ENCODE measurements at regions not wholly inside any gene's neighbourhood (a gene's known extent, or its start where the extent isn't known, plus 50 kb on each side); places are given as distances from the start of the nearest gene placed in this dataset.
A peak's percentile ranks its signal among the peaks of the same experiment; 100 is the strongest.

DNA sequence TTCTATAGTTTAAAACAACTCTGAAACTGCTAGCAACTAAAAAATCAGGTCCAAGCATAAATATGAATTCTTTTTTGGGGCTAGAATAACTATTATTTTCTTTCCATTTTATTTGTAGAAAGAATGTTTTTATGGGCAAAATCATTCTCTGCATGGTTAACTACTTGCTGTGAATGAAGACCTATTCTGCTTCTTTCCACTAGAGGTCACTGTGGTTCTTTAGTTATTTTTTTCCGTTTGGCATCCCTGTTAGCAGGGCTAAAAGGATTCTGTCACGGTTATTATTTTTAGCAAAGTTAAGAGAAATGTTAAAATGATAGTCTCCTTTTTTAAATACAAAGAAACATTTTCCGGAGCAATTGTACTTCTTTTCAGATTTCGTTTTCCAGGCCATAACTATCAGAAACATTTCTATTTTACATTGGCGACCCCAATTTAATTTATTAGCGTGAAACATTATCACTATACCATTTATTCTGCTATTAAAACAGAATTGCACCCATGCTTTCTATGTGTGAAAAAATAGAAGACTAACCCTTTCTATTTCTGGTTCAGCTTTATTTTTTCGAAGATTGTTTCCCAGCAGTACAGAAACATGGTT is 404.8 kb downstream of the ATP23 start:
- TF ChIP-seq, protein P1, sequence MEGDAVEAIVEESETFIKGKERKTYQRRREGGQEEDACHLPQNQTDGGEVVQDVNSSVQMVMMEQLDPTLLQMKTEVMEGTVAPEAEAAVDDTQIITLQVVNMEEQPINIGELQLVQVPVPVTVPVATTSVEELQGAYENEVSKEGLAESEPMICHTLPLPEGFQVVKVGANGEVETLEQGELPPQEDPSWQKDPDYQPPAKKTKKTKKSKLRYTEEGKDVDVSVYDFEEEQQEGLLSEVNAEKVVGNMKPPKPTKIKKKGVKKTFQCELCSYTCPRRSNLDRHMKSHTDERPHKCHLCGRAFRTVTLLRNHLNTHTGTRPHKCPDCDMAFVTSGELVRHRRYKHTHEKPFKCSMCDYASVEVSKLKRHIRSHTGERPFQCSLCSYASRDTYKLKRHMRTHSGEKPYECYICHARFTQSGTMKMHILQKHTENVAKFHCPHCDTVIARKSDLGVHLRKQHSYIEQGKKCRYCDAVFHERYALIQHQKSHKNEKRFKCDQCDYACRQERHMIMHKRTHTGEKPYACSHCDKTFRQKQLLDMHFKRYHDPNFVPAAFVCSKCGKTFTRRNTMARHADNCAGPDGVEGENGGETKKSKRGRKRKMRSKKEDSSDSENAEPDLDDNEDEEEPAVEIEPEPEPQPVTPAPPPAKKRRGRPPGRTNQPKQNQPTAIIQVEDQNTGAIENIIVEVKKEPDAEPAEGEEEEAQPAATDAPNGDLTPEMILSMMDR (IDR thresholded peaks at IDR 0.05; ENCODE audit: low read depth, low read length): peak; percentile 81
- TF ChIP-seq EZH2phosphoT487 (IDR thresholded peaks at IDR 0.05; ENCODE audit: low read depth): no peak
- Histone ChIP-seq H3K4me1 (ENCODE audit: low read length) (peaks cover 13% of the 10 kb centered on the region), H3K4me2 (ENCODE audit: low read length) (no peak overlapping the region), H3K27me3 (ENCODE audit: low read depth, low read length) (no peaks in the 10 kb centered on the region), H3K27ac (ENCODE audit: low read length) (no peak overlapping the region), H3K36me3 (replicated peaks; ENCODE audit: low read depth, low read length) (no peaks in the 10 kb centered on the region), H3K9ac (ENCODE audit: low read length) (no peak overlapping the region), H3K79me2 (ENCODE audit: low read length) (no peaks in the 10 kb centered on the region), H3K9me3 (ENCODE audit: insufficient read depth, low read length) (peaks cover 4% of the 10 kb centered on the region; the same call in 1 of the 2 replicates), H2AFZ (ENCODE audit: low read depth, low read length) (no peak overlapping the region), H4K20me1 (ENCODE audit: insufficient read depth, low read length) (no peaks in the 10 kb centered on the region), H3K4me3 (ENCODE audit: low read length) (no peak overlapping the region)

DNA sequence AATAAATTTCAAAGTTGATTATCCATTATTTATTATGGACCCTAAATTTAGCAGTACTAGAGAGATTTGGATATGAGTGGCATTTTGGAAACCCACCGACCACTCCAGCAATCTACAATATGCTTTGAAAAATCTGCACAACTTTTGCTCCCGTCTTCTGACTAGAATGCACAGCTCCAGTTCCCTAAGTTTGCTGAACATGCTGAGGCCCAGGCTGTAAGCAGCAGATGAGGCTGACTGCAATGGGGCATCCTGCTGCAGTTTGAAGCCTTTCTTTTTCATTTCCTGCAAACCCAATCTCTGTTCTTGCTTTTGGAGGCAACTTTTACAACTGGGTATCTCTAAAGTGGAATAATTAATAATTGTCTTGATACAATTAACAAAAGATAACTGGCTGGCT is 405.8 kb downstream of the ATP23 start:
- H3K4me2 ChIP-seq (ENCODE audit: low read length): no peak overlapping the region
- no peak overlapping the region for H3K27ac ChIP-seq (ENCODE audit: low read length)
- H3K9me3 ChIP-seq (ENCODE audit: insufficient read depth, low read length): peaks cover 4% of the 10 kb centered on the region; the same call in 1 of the 2 replicates
- H3K4me3 ChIP-seq (ENCODE audit: low read length): no peak overlapping the region
- H3K36me3 ChIP-seq (replicated peaks; ENCODE audit: low read depth, low read length): no peaks in the 10 kb centered on the region
- no peaks in the 10 kb centered on the region for H3K27me3 ChIP-seq (ENCODE audit: low read depth, low read length)
- TF ChIP-seq, protein P1 (IDR thresholded peaks at IDR 0.05; ENCODE audit: low read depth, low read length): no peak
- TF ChIP-seq EZH2phosphoT487 (IDR thresholded peaks at IDR 0.05; ENCODE audit: low read depth): no peak
- no peaks in the 10 kb centered on the region for H4K20me1 ChIP-seq (ENCODE audit: insufficient read depth, low read length)
- H3K4me1 ChIP-seq (ENCODE audit: low read length): peaks cover 5% of the 10 kb centered on the region
- no peaks in the 10 kb centered on the region for H3K79me2 ChIP-seq (ENCODE audit: low read length)
- no peak overlapping the region for H2AFZ ChIP-seq (ENCODE audit: low read depth, low read length)
- H3K9ac ChIP-seq (ENCODE audit: low read length): no peak overlapping the region

DNA sequence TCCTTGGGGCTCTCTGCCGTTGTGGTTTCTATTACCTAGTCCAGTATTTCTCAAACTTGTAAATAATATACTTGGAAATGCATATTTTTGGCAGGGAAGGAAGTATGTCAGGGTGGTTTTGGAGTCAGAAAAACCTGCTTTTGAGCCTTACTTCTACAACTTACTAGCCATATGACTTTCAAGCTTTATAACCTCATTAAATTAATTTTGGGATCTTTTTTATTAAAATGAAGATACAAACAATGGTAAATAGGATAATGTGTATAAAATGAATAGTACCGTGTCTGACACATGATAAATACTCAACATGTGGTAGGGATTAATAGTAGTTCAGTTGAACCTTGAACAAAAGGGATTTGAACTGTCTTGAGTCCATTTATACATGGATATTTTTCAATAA is 406.3 kb downstream of the ATP23 start:
- H3K4me2 ChIP-seq (ENCODE audit: low read length): no peak overlapping the region
- H2AFZ ChIP-seq (ENCODE audit: low read depth, low read length): no peak overlapping the region
- H3K9me3 ChIP-seq (ENCODE audit: insufficient read depth, low read length): peaks cover 4% of the 10 kb centered on the region; the same call in 1 of the 2 replicates
- no peaks in the 10 kb centered on the region for H3K79me2 ChIP-seq (ENCODE audit: low read length)
- H3K27ac ChIP-seq (ENCODE audit: low read length): no peak overlapping the region
- no peaks in the 10 kb centered on the region for H3K36me3 ChIP-seq (replicated peaks; ENCODE audit: low read depth, low read length)
- no peak overlapping the region for H3K4me3 ChIP-seq (ENCODE audit: low read length)
- no peaks in the 10 kb centered on the region for H4K20me1 ChIP-seq (ENCODE audit: insufficient read depth, low read length)
- H3K27me3 ChIP-seq (ENCODE audit: low read depth, low read length): no peaks in the 10 kb centered on the region
- TF ChIP-seq EZH2phosphoT487 (IDR thresholded peaks at IDR 0.05; ENCODE audit: low read depth): no peak
- TF ChIP-seq, protein P1 (IDR thresholded peaks at IDR 0.05; ENCODE audit: low read depth, low read length): no peak
- H3K4me1 ChIP-seq (ENCODE audit: low read length): no peaks in the 10 kb centered on the region; the same call in 1 of the 2 replicates
- H3K9ac ChIP-seq (ENCODE audit: low read length): no peak overlapping the region

DNA sequence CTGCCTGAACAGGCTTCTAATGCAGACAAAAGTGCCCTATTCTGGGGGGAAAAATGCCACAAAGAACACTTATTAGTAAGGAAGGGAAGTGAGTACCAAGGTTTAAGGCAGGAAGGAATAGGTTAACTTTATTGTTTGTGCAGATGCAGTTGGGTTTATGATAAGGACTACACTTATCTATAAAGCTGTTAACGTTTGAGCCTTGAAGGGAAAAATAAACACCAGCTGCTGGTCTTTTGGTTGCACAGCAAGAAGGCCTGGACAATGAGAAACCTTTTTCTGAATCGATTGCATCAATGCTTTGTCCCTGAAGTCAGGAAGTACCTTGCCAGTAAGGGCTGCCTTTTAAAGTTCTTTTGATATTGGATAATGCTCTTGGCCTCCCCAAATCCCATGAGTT is 407.8 kb downstream of the ATP23 start:
- H3K9ac ChIP-seq (ENCODE audit: low read length): no peak overlapping the region
- no peak overlapping the region for H3K27ac ChIP-seq (ENCODE audit: low read length)
- no peaks in the 10 kb centered on the region for H3K79me2 ChIP-seq (ENCODE audit: low read length)
- no peak overlapping the region for H3K4me3 ChIP-seq (ENCODE audit: low read length)
- TF ChIP-seq, protein P1 (IDR thresholded peaks at IDR 0.05; ENCODE audit: low read depth, low read length): no peak
- no peak for TF ChIP-seq EZH2phosphoT487 (IDR thresholded peaks at IDR 0.05; ENCODE audit: low read depth)
- H3K36me3 ChIP-seq (replicated peaks; ENCODE audit: low read depth, low read length): no peaks in the 10 kb centered on the region
- no peak overlapping the region for H2AFZ ChIP-seq (ENCODE audit: low read depth, low read length)
- H3K4me2 ChIP-seq (ENCODE audit: low read length): no peak overlapping the region
- H3K9me3 ChIP-seq (ENCODE audit: insufficient read depth, low read length): peaks cover 4% of the 10 kb centered on the region; the same call in 1 of the 2 replicates
- no peaks in the 10 kb centered on the region for H4K20me1 ChIP-seq (ENCODE audit: insufficient read depth, low read length)
- H3K4me1 ChIP-seq (ENCODE audit: low read length): no peaks in the 10 kb centered on the region
- no peaks in the 10 kb centered on the region for H3K27me3 ChIP-seq (ENCODE audit: low read depth, low read length)
